HCT116 (cell line): ENCODE measurements at regions not wholly inside any gene's neighbourhood (a gene's known extent, or its start where the extent isn't known, plus 50 kb on each side); places are given as distances from the start of the nearest gene placed in this dataset.

ENCODE experiments used
- ATAC-seq: fragments of 200-7000 bp; cut with Tn5 transposase; 2 replicates; pipeline ENCODE4 v1.9.1; 2020; ENCODE audit warnings: mild to moderate bottlenecking, moderate library complexity
- BruUV-seq: library from RNA; stranded (reverse); fragments of 400-500 nt; replicated peaks from 2 replicates; lab custom pipeline; 2021; lab: Mats Ljungman, UMichigan
- CTCF ChIA-PET: fragments of 300-600 bp; sonication (Branson Sonifier 250); formaldehyde crosslinking; loops from one replicate; lab custom pipeline; 2021; ENCODE audit warnings: antibody characterized with exemption; lab: Charles Lee
- POLR2A ChIA-PET: fragments of 300-600, 350-600 bp; sonication (Branson Sonifier 250); formaldehyde crosslinking; loops from one replicate; lab custom pipeline; 2021; ENCODE audit warnings: antibody characterized with exemption; lab: Charles Lee
- RAD21 ChIA-PET, 2 experiments: fragments of 300-600 bp; sonication (Branson Sonifier 250); formaldehyde crosslinking; loops; one replicate each; lab custom pipeline; 2023; ENCODE audit warnings: low total read pairs in 2 of 2; ENCODE audit not compliant: uncharacterized antibody in 2 of 2, unreplicated experiment in 2 of 2, low non-redundant PET in 1 of 2; lab: Charles Lee
- DNase-seq: peaks from one replicate; pipeline ENCODE4 v3.0.0-alpha.2; 2010; ENCODE audit warnings: low read depth, low spot score
- H2AFZ ChIP-seq: fragments of 200-600 bp; shearing (Covaris generic), sonication (generic); 2 replicates; pipeline ENCODE4 v1.6.1; 2017; ENCODE audit warnings: low read depth, mixed run types, mixed read lengths, antibody characterized with exemption, low read length; ENCODE audit not compliant: poor library complexity, severe bottlenecking
- H3K27ac ChIP-seq: 2 replicates; pipeline ENCODE4 v1.5.1; 2012; ENCODE audit warnings: low read depth, low read length
- H3K27me3 ChIP-seq: fragments of 200-600 bp; sonication (generic); 2 replicates; pipeline ENCODE4 v1.6.1; 2016; ENCODE audit warnings: mixed run types, low read length, mixed read lengths; ENCODE audit not compliant: insufficient read depth
- H3K36me3 ChIP-seq, 2 experiments: fragments of 200-500 bp in 1 of 2; fragments of 200-600 bp in 1 of 2; sonication (Bioruptor generic) in 1 of 2; sonication (generic) in 1 of 2; 2 replicates each; pipeline versions ENCODE4 v1.5.1 to v1.6.1; 2014 to 2016; ENCODE audit warnings: low read length in 2 of 2, inconsistent platforms in 1 of 2, mixed read lengths in 1 of 2, mixed run types in 1 of 2; ENCODE audit not compliant: insufficient read depth in 2 of 2, control insufficient read depth in 1 of 2
- H3K4me1 ChIP-seq, 2 experiments: fragments of 200-600 bp in 1 of 2; sonication (generic) in 1 of 2; 2 replicates each; pipeline versions ENCODE4 v1.5.1 to v1.6.1; 2012 to 2017; ENCODE audit warnings: low read length in 2 of 2, inconsistent platforms in 1 of 2, mild to moderate bottlenecking in 1 of 2, mixed read lengths in 1 of 2, mixed run types in 1 of 2, moderate library complexity in 1 of 2; ENCODE audit not compliant: insufficient read depth in 2 of 2, control insufficient read depth in 1 of 2
- H3K4me2 ChIP-seq: fragments of 200-600 bp; sonication (generic); 2 replicates; pipeline ENCODE4 v1.6.1; 2017; ENCODE audit warnings: mixed run types, low read length, mixed read lengths
- H3K4me3 ChIP-seq, 2 experiments: fragments of 200-600 bp in 1 of 2; sonication (generic) in 1 of 2; replicated peaks in 1 of 2; 2 replicates each; pipeline ENCODE4 v1.5.1; 2011 to 2016; ENCODE audit warnings: low read length in 2 of 2, control low read depth in 1 of 2, low read depth in 1 of 2, mild to moderate bottlenecking in 1 of 2, mixed read lengths in 1 of 2, mixed run types in 1 of 2
- H3K79me2 ChIP-seq: fragments of 200-600 bp; sonication (generic); 2 replicates; pipeline ENCODE4 v1.6.1; 2017; ENCODE audit warnings: mild to moderate bottlenecking, mixed run types, low read length, moderate library complexity, mixed read lengths; ENCODE audit not compliant: insufficient read depth
- H3K9ac ChIP-seq: fragments of 200-600 bp; sonication (generic); 2 replicates; pipeline ENCODE4 v1.6.1; 2016; ENCODE audit warnings: low read length, mixed read lengths
- H3K9me2 ChIP-seq: fragments of 200-600 bp; sonication (generic), shearing (Covaris generic); 2 replicates; pipeline ENCODE4 v1.6.1; 2017; ENCODE audit warnings: mixed run types, mild to moderate bottlenecking, moderate library complexity; ENCODE audit not compliant: insufficient read depth
- H3K9me3 ChIP-seq, 2 experiments: fragments of 200-500 bp in 1 of 2; fragments of 200-600 bp in 1 of 2; sonication (Bioruptor generic) in 1 of 2; sonication (generic) in 1 of 2; 2 replicates each; pipeline ENCODE4 v1.6.1; 2014 to 2017; ENCODE audit warnings: low read length in 2 of 2, mixed read lengths in 2 of 2, inconsistent platforms in 1 of 2, low read depth in 1 of 2, mild to moderate bottlenecking in 1 of 2, mixed run types in 1 of 2, moderate library complexity in 1 of 2; ENCODE audit not compliant: control insufficient read depth in 1 of 2, insufficient read depth in 1 of 2
- H4K20me1 ChIP-seq: fragments of 200-600 bp; sonication (generic), shearing (Covaris generic); 2 replicates; pipeline ENCODE4 v1.6.1; 2017; ENCODE audit warnings: mixed run types, mild to moderate bottlenecking, moderate library complexity; ENCODE audit not compliant: insufficient read depth
- EZH2phosphoT487 ChIP-seq: fragments of 200-600 bp; IDR thresholded peaks from 2 replicates; pipeline ENCODE4 v1.6.1; 2018; ENCODE audit warnings: antibody characterized with exemption, borderline replicate concordance
- JUND ChIP-seq: IDR thresholded peaks from 2 replicates; pipeline ENCODE4 v1.6.1; 2012
- TCF7L2 ChIP-seq: IDR thresholded peaks from 2 replicates; pipeline ENCODE4 v1.7.0; 2011; ENCODE audit warnings: borderline replicate concordance, inconsistent platforms; ENCODE audit not compliant: insufficient read depth, insufficient read length; ENCODE audit errors: extremely low read depth
- YY1 ChIP-seq: IDR thresholded peaks from 2 replicates; pipeline ENCODE4 v1.6.1; 2011; ENCODE audit warnings: low read length, low read depth, moderate library complexity, mild to moderate bottlenecking; ENCODE audit not compliant: insufficient replicate concordance; ENCODE audit errors: extremely low read depth
- ZNF274 ChIP-seq: fragments of 200-500 bp; sonication (Bioruptor generic); IDR thresholded peaks from 2 replicates; pipeline ENCODE4 v1.6.1; 2014; ENCODE audit warnings: mild to moderate bottlenecking, low read depth, low read length, inconsistent platforms
- intact Hi-C: fragments of 100-400 bp; cut with micrococcal nuclease; formaldehyde crosslinking; loops from 2 replicates; pipeline ENCODE4 v1.10.0; 2022
- TF ChIP-seq, protein P1 (sequence below): IDR thresholded peaks from 2 replicates; pipeline ENCODE4 v1.6.1; 2011; ENCODE audit warnings: mild to moderate bottlenecking, low read length, moderate library complexity; ENCODE audit not compliant: insufficient replicate concordance; ENCODE audit errors: extremely low read depth
- TF ChIP-seq, protein P2 (sequence below), 3 experiments: fragments of 200-600 bp in 1 of 3; sonication (generic) in 1 of 3; IDR thresholded peaks in 2 of 3; conservative IDR thresholded peaks in 1 of 3; 2 replicates each; pipeline ENCODE4 v1.5.1; 2012 to 2017; ENCODE audit warnings: low read depth in 2 of 3, low read length in 2 of 3, antibody characterized with exemption in 1 of 3, borderline replicate concordance in 1 of 3, control low read depth in 1 of 3, mild to moderate bottlenecking in 1 of 3, mixed read lengths in 1 of 3, mixed run types in 1 of 3, moderate library complexity in 1 of 3; ENCODE audit not compliant: insufficient read depth in 1 of 3
- TF ChIP-seq, protein P3 (sequence below): IDR thresholded peaks from 2 replicates; pipeline ENCODE4 v1.6.1; 2012

DNA sequence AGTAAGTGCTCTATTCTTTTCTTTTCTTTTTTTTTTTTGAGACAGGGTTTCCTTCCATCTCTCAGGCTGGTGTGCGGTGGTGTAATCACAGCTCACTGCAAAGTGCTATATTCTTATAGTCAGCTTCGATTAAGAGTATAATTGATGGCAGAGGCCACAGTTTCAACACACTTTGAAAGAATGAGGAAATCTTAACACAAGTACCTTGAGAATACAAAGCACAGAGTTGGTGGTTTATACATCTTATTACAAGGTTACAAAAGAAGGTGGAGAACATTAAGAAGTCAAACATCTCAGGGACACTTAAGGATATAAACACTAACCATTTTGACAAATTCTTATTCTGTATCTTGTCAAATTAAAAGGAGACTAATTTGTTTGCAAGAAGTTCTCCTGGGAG is 180.5 kb downstream of the SOD2 start:
- DNase-seq (no peak), ATAC-seq (no peak)
- no peaks in the 10 kb centered on the region for H3K79me2 ChIP-seq
- no peaks in the 10 kb centered on the region for H3K9me2 ChIP-seq
- H3K36me3 ChIP-seq = no peaks in the 10 kb centered on the region
- H3K27ac ChIP-seq = no peak overlapping the region
- POLR2A ChIA-PET = no interaction called here
- TF ChIP-seq, protein P1, sequence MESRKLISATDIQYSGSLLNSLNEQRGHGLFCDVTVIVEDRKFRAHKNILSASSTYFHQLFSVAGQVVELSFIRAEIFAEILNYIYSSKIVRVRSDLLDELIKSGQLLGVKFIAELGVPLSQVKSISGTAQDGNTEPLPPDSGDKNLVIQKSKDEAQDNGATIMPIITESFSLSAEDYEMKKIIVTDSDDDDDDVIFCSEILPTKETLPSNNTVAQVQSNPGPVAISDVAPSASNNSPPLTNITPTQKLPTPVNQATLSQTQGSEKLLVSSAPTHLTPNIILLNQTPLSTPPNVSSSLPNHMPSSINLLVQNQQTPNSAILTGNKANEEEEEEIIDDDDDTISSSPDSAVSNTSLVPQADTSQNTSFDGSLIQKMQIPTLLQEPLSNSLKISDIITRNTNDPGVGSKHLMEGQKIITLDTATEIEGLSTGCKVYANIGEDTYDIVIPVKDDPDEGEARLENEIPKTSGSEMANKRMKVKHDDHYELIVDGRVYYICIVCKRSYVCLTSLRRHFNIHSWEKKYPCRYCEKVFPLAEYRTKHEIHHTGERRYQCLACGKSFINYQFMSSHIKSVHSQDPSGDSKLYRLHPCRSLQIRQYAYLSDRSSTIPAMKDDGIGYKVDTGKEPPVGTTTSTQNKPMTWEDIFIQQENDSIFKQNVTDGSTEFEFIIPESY = no peak
- no peak for TF ChIP-seq TCF7L2
- TF ChIP-seq, protein P2, sequence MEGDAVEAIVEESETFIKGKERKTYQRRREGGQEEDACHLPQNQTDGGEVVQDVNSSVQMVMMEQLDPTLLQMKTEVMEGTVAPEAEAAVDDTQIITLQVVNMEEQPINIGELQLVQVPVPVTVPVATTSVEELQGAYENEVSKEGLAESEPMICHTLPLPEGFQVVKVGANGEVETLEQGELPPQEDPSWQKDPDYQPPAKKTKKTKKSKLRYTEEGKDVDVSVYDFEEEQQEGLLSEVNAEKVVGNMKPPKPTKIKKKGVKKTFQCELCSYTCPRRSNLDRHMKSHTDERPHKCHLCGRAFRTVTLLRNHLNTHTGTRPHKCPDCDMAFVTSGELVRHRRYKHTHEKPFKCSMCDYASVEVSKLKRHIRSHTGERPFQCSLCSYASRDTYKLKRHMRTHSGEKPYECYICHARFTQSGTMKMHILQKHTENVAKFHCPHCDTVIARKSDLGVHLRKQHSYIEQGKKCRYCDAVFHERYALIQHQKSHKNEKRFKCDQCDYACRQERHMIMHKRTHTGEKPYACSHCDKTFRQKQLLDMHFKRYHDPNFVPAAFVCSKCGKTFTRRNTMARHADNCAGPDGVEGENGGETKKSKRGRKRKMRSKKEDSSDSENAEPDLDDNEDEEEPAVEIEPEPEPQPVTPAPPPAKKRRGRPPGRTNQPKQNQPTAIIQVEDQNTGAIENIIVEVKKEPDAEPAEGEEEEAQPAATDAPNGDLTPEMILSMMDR (IDR thresholded peaks at IDR 0.05 in 2 of 3, conservative IDR thresholded peaks at IDR 0.05 in 1 of 3; ENCODE audit: borderline replicate concordance in 1 of 3, insufficient read depth in 1 of 3, low read depth in 2 of 3, low read length in 2 of 3) = no peak
- TF ChIP-seq JUND = no peak
- no peak for TF ChIP-seq ZNF274
- TF ChIP-seq, protein P3, sequence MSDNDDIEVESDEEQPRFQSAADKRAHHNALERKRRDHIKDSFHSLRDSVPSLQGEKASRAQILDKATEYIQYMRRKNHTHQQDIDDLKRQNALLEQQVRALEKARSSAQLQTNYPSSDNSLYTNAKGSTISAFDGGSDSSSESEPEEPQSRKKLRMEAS = no peak
- no peak for TF ChIP-seq YY1
- no peak for TF ChIP-seq EZH2phosphoT487
- TF ChIP-seq, all 23 proteins: peak for 0
- peaks cover 30% of the 10 kb centered on the region for H3K27me3 ChIP-seq
- H4K20me1 ChIP-seq = no peaks in the 10 kb centered on the region
- no peak overlapping the region for H3K4me3 ChIP-seq
- H3K4me2 ChIP-seq = no peak overlapping the region
- no peaks in the 10 kb centered on the region for H3K4me1 ChIP-seq
- no TSS peak for BruUV-seq
- CTCF ChIA-PET = no interaction called here
- RAD21 ChIA-PET = no interaction called here
- H2AFZ ChIP-seq = no peak overlapping the region
- intact Hi-C loops = no loop called here
- H3K9me3 ChIP-seq = no peaks in the 10 kb centered on the region
- no peak overlapping the region for H3K9ac ChIP-seq
